HG03520 (cell line): ENCODE measurements at regions not wholly inside any gene's neighbourhood (a gene's known extent, or its start where the extent isn't known, plus 50 kb on each side); places are given as distances from the start of the nearest gene placed in this dataset.
A peak's percentile ranks its signal among the peaks of the same experiment; 100 is the strongest.

Experiments used
- ATAC-seq: cut with Tn5 transposase; IDR thresholded peaks from one replicate; pipeline ENCODE4 v1.9.1; 2021; ENCODE audit warnings: mild to moderate bottlenecking, moderate library complexity; ENCODE audit not compliant: unreplicated experiment

DNA sequence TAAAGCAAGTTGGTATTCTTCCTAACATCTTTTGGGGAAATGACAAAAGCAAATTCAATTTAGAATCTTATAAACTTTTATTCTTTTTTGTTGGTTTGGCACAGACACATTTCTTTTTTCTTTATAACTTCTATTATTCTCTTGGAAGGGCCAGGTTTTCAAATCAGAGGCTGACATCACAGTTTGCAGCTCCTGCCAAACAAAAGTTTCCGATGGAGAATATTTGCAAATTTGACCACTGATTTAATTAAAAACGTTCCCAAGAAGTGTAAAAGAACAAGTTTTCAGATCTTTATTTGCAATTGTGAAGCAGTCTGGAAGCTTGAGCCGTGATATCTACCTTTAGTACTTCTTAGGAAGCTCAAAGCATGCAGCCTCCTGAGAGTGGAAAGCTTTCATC, 53.8 kb upstream of the CD83 start:
- no peak for ATAC-seq

DNA sequence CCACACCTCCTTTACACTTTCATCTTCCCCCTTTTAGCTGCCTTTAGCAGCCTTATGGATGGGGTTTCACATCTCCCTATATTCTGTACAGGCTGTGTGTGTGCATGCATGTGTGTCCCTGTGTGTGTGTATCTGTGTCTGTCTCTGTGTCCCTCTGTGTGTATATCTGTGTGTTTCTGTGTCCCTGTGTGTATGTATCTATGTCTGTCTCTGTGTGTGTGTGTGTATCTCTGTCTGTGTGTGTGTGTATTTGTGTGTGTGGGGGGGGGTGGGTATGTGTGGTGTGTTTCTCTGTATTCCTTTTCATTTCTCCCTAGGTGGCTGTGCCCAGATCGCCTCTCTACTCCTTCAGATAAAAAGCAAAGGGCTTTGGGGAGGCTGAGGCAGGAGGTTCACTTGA, 52.2 kb upstream of the CD83 start:
- no peak for ATAC-seq

GRCh38 chr6:14066782-14067406, 50.7 kb upstream of the CD83 start:
- ATAC-seq, result peak; percentile 56

GRCh38 chr6:14067656-14068055, 49.9 kb upstream of the CD83 start:
- no peak for ATAC-seq
